ENCODE measurements at regions not wholly inside any gene's neighbourhood (a gene's known extent, or its start where the extent isn't known, plus 50 kb on each side); places are given as distances from the start of the nearest gene placed in this dataset.

GRCh38 chr7:115474137-115474536, 552.2 kb downstream of the MDFIC start:
- TF ChIP-seq CTCF (IDR thresholded peaks at IDR 0.05; ENCODE audit: extremely low read depth in 1 of 2, insufficient read depth in 1 of 2, low read depth in 1 of 2, low read length in 2 of 2) (no peak), POLR2AphosphoS5 (IDR thresholded peaks at IDR 0.05; ENCODE audit: insufficient read depth, low read depth, low read length) (no peak), MYC (IDR thresholded peaks at IDR 0.05; ENCODE audit: low read depth, low read length) (no peak), JUN (IDR thresholded peaks at IDR 0.05; ENCODE audit: borderline replicate concordance, insufficient read depth, insufficient read length, low read depth) (no peak), FOS (IDR thresholded peaks at IDR 0.05; ENCODE audit: borderline replicate concordance, insufficient read depth, low read length) (no peak), POLR2A (IDR thresholded peaks at IDR 0.05; ENCODE audit: low read depth, low read length) (no peak), MAX (IDR thresholded peaks at IDR 0.05; ENCODE audit: insufficient read depth, insufficient read length) (no peak), EZH2 (IDR thresholded peaks at IDR 0.05; ENCODE audit: borderline replicate concordance, low read depth, low read length, severe bottlenecking) (no peak), GATA2 (IDR thresholded peaks at IDR 0.05; ENCODE audit: insufficient read depth, insufficient read length, low read depth, low read length) (no peak)
- no peaks in the 10 kb centered on the region for H4K20me1 ChIP-seq (replicated peaks; ENCODE audit: control insufficient read depth, extremely low read depth, insufficient read depth, low read length)
- no peaks in the 10 kb centered on the region for H3K79me2 ChIP-seq (ENCODE audit: control insufficient read depth, insufficient read depth, low read length)
- peaks cover 7 to 16% of the 10 kb centered on the region in 2 experiments for H3K27me3 ChIP-seq (ENCODE audit: control insufficient read depth in 2 of 2, insufficient read depth in 2 of 2, low read length in 2 of 2)
- H3K4me1 ChIP-seq (ENCODE audit: control insufficient read depth, extremely low read depth, insufficient read depth, low read length) = peaks cover 6% of the 10 kb centered on the region
- H3K36me3 ChIP-seq (ENCODE audit: control insufficient read depth in 2 of 2, extremely low read depth in 1 of 2, insufficient read depth in 2 of 2, low read length in 2 of 2) = no peaks in the 10 kb centered on the region
- POLR2A ChIA-PET = no interaction called here
- H3K4me2 ChIP-seq (ENCODE audit: insufficient read depth, low read length) = no peak overlapping the region
- H2AFZ ChIP-seq (ENCODE audit: low read depth, low read length) = no peak overlapping the region
- FAIRE-seq (no peak), DNase-seq (ENCODE audit: low read depth, low spot score) (no peak)
- H3K4me3 ChIP-seq (replicated peaks in 1 of 3; ENCODE audit: insufficient read depth in 1 of 3, low read depth in 1 of 3, low read length in 3 of 3) = no peak overlapping the region
- no TSS peak for BruUV-seq (replicated peaks)
- H3K9ac ChIP-seq (replicated peaks; ENCODE audit: extremely low read depth, insufficient read depth, low read length) = no peak overlapping the region
- CTCF ChIA-PET = interaction anchor here (0.6 to 1.8 kb wide), 5 partner anchors 12 to 608 kb away, joined by 3 to 4 read pairs (median 3); no protein-coding TSS in a partner anchor
- H3K9me1 ChIP-seq (replicated peaks; ENCODE audit: control insufficient read depth, extremely low read depth, insufficient read depth, low read length) = no peaks in the 10 kb centered on the region
- H3K9me3 ChIP-seq (replicated peaks; ENCODE audit: control insufficient read depth, insufficient read depth, low read length) = no peaks in the 10 kb centered on the region
- no peak overlapping the region for H3K27ac ChIP-seq (ENCODE audit: insufficient read depth, low read depth, low read length)
- dilution Hi-C loops (cut with MboI; ENCODE audit: extremely low pct_ligation_motif_present, low sequenced_read_pairs) = no loop called here
- intact Hi-C loops (cut with micrococcal nuclease) = loop anchor here (10.0 kb wide), 1 partner anchor 549 kb away; the partner anchor contains the start of gene MDFIC

Data from endothelial cell of umbilical vein (primary cell).